H1 (cell line): ENCODE measurements at regions not wholly inside any gene's neighbourhood (a gene's known extent, or its start where the extent isn't known, plus 50 kb on each side); places are given as distances from the start of the nearest gene placed in this dataset.

Source experiments
- ATF3 ChIP-seq: IDR thresholded peaks from 2 replicates; pipeline ENCODE4 v1.6.1; 2011; ENCODE audit warnings: low read depth, mild to moderate bottlenecking, low read length; ENCODE audit not compliant: insufficient read depth
- CTCF ChIP-seq, 3 experiments: IDR thresholded peaks; 1 replicate in 2 of 3; 2 replicates in 1 of 3; pipeline versions ENCODE4 v1.5.1 to v1.6.1; 2011; ENCODE audit warnings: low read length in 3 of 3, mild to moderate bottlenecking in 3 of 3, inconsistent platforms in 2 of 3, low read depth in 1 of 3, moderate library complexity in 1 of 3; ENCODE audit not compliant: insufficient read depth in 1 of 3; ENCODE audit errors: control extremely low read depth in 1 of 3
- EGR1 ChIP-seq: IDR thresholded peaks from 2 replicates; pipeline ENCODE4 v1.6.1; 2011; ENCODE audit warnings: low read depth, low read length, borderline replicate concordance
- EP300 ChIP-seq, 2 experiments: IDR thresholded peaks; 1 replicate in 1 of 2; 2 replicates in 1 of 2; pipeline ENCODE4 v1.6.1; 2011 to 2012; ENCODE audit warnings: low read depth in 2 of 2, low read length in 2 of 2, mild to moderate bottlenecking in 2 of 2, borderline replicate concordance in 1 of 2, inconsistent platforms in 1 of 2, moderate library complexity in 1 of 2
- GTF2F1 ChIP-seq: IDR thresholded peaks from 2 replicates; pipeline ENCODE4 v1.6.1; 2012; ENCODE audit warnings: low read depth, low read length, improper control_type of control experiment, borderline replicate concordance
- HDAC6 ChIP-seq: IDR thresholded peaks from one replicate; pipeline ENCODE4 v1.7.1; 2012; ENCODE audit warnings: low read depth, mild to moderate bottlenecking, inconsistent platforms, low read length, moderate library complexity
- MAFK ChIP-seq: IDR thresholded peaks from 2 replicates; pipeline ENCODE4 v1.6.1; 2012; ENCODE audit warnings: low read depth, mild to moderate bottlenecking, improper control_type of control experiment, low read length
- TAF1 ChIP-seq: IDR thresholded peaks from 2 replicates; pipeline ENCODE4 v1.6.1; 2011; ENCODE audit warnings: mild to moderate bottlenecking, low read depth, low read length
- TCF12 ChIP-seq: IDR thresholded peaks from 2 replicates; pipeline ENCODE4 v1.6.1; 2011; ENCODE audit warnings: low read depth, mild to moderate bottlenecking, low read length
- USF2 ChIP-seq: IDR thresholded peaks from 2 replicates; pipeline ENCODE4 v1.6.1; 2011; ENCODE audit warnings: low read length, improper control_type of control experiment

GRCh38 chr11:28835790-28836189, 727.6 kb downstream of the METTL15 start:
- TF ChIP-seq MAFK (no peak), ATF3 (no peak), EP300 (IDR thresholded peaks at IDR 0.05; ENCODE audit: borderline replicate concordance in 1 of 2, low read depth in 2 of 2, low read length in 2 of 2) (no peak), CTCF (IDR thresholded peaks at IDR 0.05; ENCODE audit: control extremely low read depth in 1 of 3, insufficient read depth in 1 of 3, low read depth in 1 of 3, low read length in 3 of 3) (no peak), HDAC6 (no peak), USF2 (no peak), TAF1 (no peak), TCF12 (no peak), GTF2F1 (no peak), EGR1 (no peak)
